ENCODE measurements at regions not wholly inside any gene's neighbourhood (a gene's known extent, or its start where the extent isn't known, plus 50 kb on each side); places are given as distances from the start of the nearest gene placed in this dataset.
A peak's percentile ranks its signal among the peaks of the same experiment; 100 is the strongest.

- H2AFZ ChIP-seq (ENCODE audit: low read length): no peak overlapping the region
- H3K27ac ChIP-seq (ENCODE audit: low read length): no peak overlapping the region
- H3K4me1 ChIP-seq (ENCODE audit: low read length): no peaks in the 10 kb centered on the region
- H3K36me3 ChIP-seq (ENCODE audit: insufficient read depth, low read length): no peaks in the 10 kb centered on the region
- no peak overlapping the region for H3K9ac ChIP-seq (ENCODE audit: low read length)
- no peaks in the 10 kb centered on the region for H4K20me1 ChIP-seq (ENCODE audit: insufficient read depth, low read depth, low read length)
- no peak overlapping the region for H3K4me2 ChIP-seq (ENCODE audit: low read depth, low read length, poor library complexity, severe bottlenecking)
- no peak for DNase-seq
- H3K9me3 ChIP-seq (ENCODE audit: low read length): no peaks in the 10 kb centered on the region
- H3K4me3 ChIP-seq (ENCODE audit: low read length): no peak overlapping the region
- 0 out of 2 replicates have a peak, but pooled peaks cover 3% of the 10 kb centered on the region for H3K9me2 ChIP-seq (replicated peaks; ENCODE audit: insufficient read depth, low read length)
- H3K27me3 ChIP-seq (ENCODE audit: low read length): no peaks in the 10 kb centered on the region
- no peaks in the 10 kb centered on the region for H3K79me2 ChIP-seq (ENCODE audit: low read length)
These were observed 275.0 kb upstream of the MIR17HG start for GRCh38 chr13:91072486-91072885.

GRCh38 chr13:91074091-91074490 is 273.4 kb upstream of the MIR17HG start:
- no peak overlapping the region for H3K4me2 ChIP-seq (ENCODE audit: low read depth, low read length, poor library complexity, severe bottlenecking)
- no peaks in the 10 kb centered on the region for H3K4me1 ChIP-seq (ENCODE audit: low read length)
- no peak overlapping the region for H2AFZ ChIP-seq (ENCODE audit: low read length)
- H3K79me2 ChIP-seq (ENCODE audit: low read length): no peaks in the 10 kb centered on the region
- no peak overlapping the region for H3K9ac ChIP-seq (ENCODE audit: low read length)
- no peaks in the 10 kb centered on the region for H3K9me3 ChIP-seq (ENCODE audit: low read length)
- H3K27me3 ChIP-seq (ENCODE audit: low read length): no peaks in the 10 kb centered on the region
- no peaks in the 10 kb centered on the region for H3K36me3 ChIP-seq (ENCODE audit: insufficient read depth, low read length)
- H4K20me1 ChIP-seq (ENCODE audit: insufficient read depth, low read depth, low read length): no peaks in the 10 kb centered on the region
- no peak overlapping the region for H3K27ac ChIP-seq (ENCODE audit: low read length)
- no peak overlapping the region for H3K4me3 ChIP-seq (ENCODE audit: low read length)
- H3K9me2 ChIP-seq (replicated peaks; ENCODE audit: insufficient read depth, low read length): no peaks in the 10 kb centered on the region
- DNase-seq: no peak

- no peaks in the 10 kb centered on the region for H3K36me3 ChIP-seq (ENCODE audit: insufficient read depth, low read length)
- no peaks in the 10 kb centered on the region for H3K79me2 ChIP-seq (ENCODE audit: low read length)
- DNase-seq: no peak
- H3K27me3 ChIP-seq (ENCODE audit: low read length): no peaks in the 10 kb centered on the region
- H4K20me1 ChIP-seq (ENCODE audit: insufficient read depth, low read depth, low read length): no peaks in the 10 kb centered on the region
- H3K4me1 ChIP-seq (ENCODE audit: low read length): no peaks in the 10 kb centered on the region
- no peaks in the 10 kb centered on the region for H3K9me2 ChIP-seq (replicated peaks; ENCODE audit: insufficient read depth, low read length)
- H3K9me3 ChIP-seq (ENCODE audit: low read length): no peaks in the 10 kb centered on the region
- H3K4me2 ChIP-seq (ENCODE audit: low read depth, low read length, poor library complexity, severe bottlenecking): no peak overlapping the region
- no peak overlapping the region for H3K27ac ChIP-seq (ENCODE audit: low read length)
- no peak overlapping the region for H2AFZ ChIP-seq (ENCODE audit: low read length)
- H3K9ac ChIP-seq (ENCODE audit: low read length): no peak overlapping the region
- no peak overlapping the region for H3K4me3 ChIP-seq (ENCODE audit: low read length)
These were observed 270.7 kb upstream of the MIR17HG start for GRCh38 chr13:91076830-91077229.

- H3K27me3 ChIP-seq (ENCODE audit: low read length): no peaks in the 10 kb centered on the region
- no peaks in the 10 kb centered on the region for H3K4me1 ChIP-seq (ENCODE audit: low read length)
- no peaks in the 10 kb centered on the region for H3K36me3 ChIP-seq (ENCODE audit: insufficient read depth, low read length)
- H3K9ac ChIP-seq (ENCODE audit: low read length): no peak overlapping the region
- H2AFZ ChIP-seq (ENCODE audit: low read length): no peak overlapping the region
- H3K27ac ChIP-seq (ENCODE audit: low read length): no peak overlapping the region
- no peaks in the 10 kb centered on the region for H4K20me1 ChIP-seq (ENCODE audit: insufficient read depth, low read depth, low read length)
- no peaks in the 10 kb centered on the region for H3K9me2 ChIP-seq (replicated peaks; ENCODE audit: insufficient read depth, low read length)
- DNase-seq: peak; percentile 59
- H3K79me2 ChIP-seq (ENCODE audit: low read length): no peaks in the 10 kb centered on the region
- no peak overlapping the region for H3K4me3 ChIP-seq (ENCODE audit: low read length)
- H3K4me2 ChIP-seq (ENCODE audit: low read depth, low read length, poor library complexity, severe bottlenecking): no peak overlapping the region
- no peaks in the 10 kb centered on the region for H3K9me3 ChIP-seq (ENCODE audit: low read length)
These were observed 269.3 kb upstream of the MIR17HG start for GRCh38 chr13:91078093-91078679.

GRCh38 chr13:91079176-91079575 is 268.3 kb upstream of the MIR17HG start:
- no peak overlapping the region for H3K9ac ChIP-seq (ENCODE audit: low read length)
- H3K4me1 ChIP-seq (ENCODE audit: low read length): no peaks in the 10 kb centered on the region
- no peak overlapping the region for H2AFZ ChIP-seq (ENCODE audit: low read length)
- no peak overlapping the region for H3K4me2 ChIP-seq (ENCODE audit: low read depth, low read length, poor library complexity, severe bottlenecking)
- no peak overlapping the region for H3K27ac ChIP-seq (ENCODE audit: low read length)
- H3K9me2 ChIP-seq (replicated peaks; ENCODE audit: insufficient read depth, low read length): no peaks in the 10 kb centered on the region
- H3K9me3 ChIP-seq (ENCODE audit: low read length): no peaks in the 10 kb centered on the region
- no peak for DNase-seq
- H4K20me1 ChIP-seq (ENCODE audit: insufficient read depth, low read depth, low read length): no peaks in the 10 kb centered on the region
- no peaks in the 10 kb centered on the region for H3K27me3 ChIP-seq (ENCODE audit: low read length)
- H3K79me2 ChIP-seq (ENCODE audit: low read length): no peaks in the 10 kb centered on the region
- no peaks in the 10 kb centered on the region for H3K36me3 ChIP-seq (ENCODE audit: insufficient read depth, low read length)
- no peak overlapping the region for H3K4me3 ChIP-seq (ENCODE audit: low read length)

GRCh38 chr13:91085127-91085526 is 262.4 kb upstream of the MIR17HG start:
- Histone ChIP-seq H4K20me1 (ENCODE audit: insufficient read depth, low read depth, low read length) (no peaks in the 10 kb centered on the region), H3K9me2 (replicated peaks; ENCODE audit: insufficient read depth, low read length) (no peaks in the 10 kb centered on the region), H3K9ac (ENCODE audit: low read length) (no peak overlapping the region), H3K9me3 (ENCODE audit: low read length) (no peaks in the 10 kb centered on the region), H3K27ac (ENCODE audit: low read length) (no peak overlapping the region), H3K4me2 (ENCODE audit: low read depth, low read length, poor library complexity, severe bottlenecking) (no peak overlapping the region), H2AFZ (ENCODE audit: low read length) (no peak overlapping the region), H3K36me3 (ENCODE audit: insufficient read depth, low read length) (no peaks in the 10 kb centered on the region), H3K4me3 (ENCODE audit: low read length) (no peak overlapping the region), H3K79me2 (ENCODE audit: low read length) (no peaks in the 10 kb centered on the region), H3K27me3 (ENCODE audit: low read length) (no peaks in the 10 kb centered on the region), H3K4me1 (ENCODE audit: low read length) (no peaks in the 10 kb centered on the region)
- no peak for DNase-seq

GRCh38 chr13:91086936-91087716 is 260.4 kb upstream of the MIR17HG start:
- Histone ChIP-seq H3K9ac (ENCODE audit: low read length) (no peak overlapping the region), H3K4me3 (ENCODE audit: low read length) (no peak overlapping the region), H4K20me1 (ENCODE audit: insufficient read depth, low read depth, low read length) (no peaks in the 10 kb centered on the region), H3K36me3 (ENCODE audit: insufficient read depth, low read length) (no peaks in the 10 kb centered on the region), H3K4me2 (ENCODE audit: low read depth, low read length, poor library complexity, severe bottlenecking) (no peak overlapping the region), H2AFZ (ENCODE audit: low read length) (no peak overlapping the region), H3K4me1 (ENCODE audit: low read length) (peaks cover 1% of the 10 kb centered on the region; the same call in 1 of the 2 replicates), H3K27ac (ENCODE audit: low read length) (no peak overlapping the region), H3K79me2 (ENCODE audit: low read length) (no peaks in the 10 kb centered on the region), H3K27me3 (ENCODE audit: low read length) (no peaks in the 10 kb centered on the region), H3K9me2 (replicated peaks; ENCODE audit: insufficient read depth, low read length) (no peaks in the 10 kb centered on the region), H3K9me3 (ENCODE audit: low read length) (no peaks in the 10 kb centered on the region)
- no peak for DNase-seq

- no peak overlapping the region for H3K9ac ChIP-seq (ENCODE audit: low read length)
- H3K4me2 ChIP-seq (ENCODE audit: low read depth, low read length, poor library complexity, severe bottlenecking): no peak overlapping the region
- H3K27me3 ChIP-seq (ENCODE audit: low read length): no peaks in the 10 kb centered on the region
- no peaks in the 10 kb centered on the region for H3K36me3 ChIP-seq (ENCODE audit: insufficient read depth, low read length)
- peaks cover 2% of the 10 kb centered on the region; the same call in 1 of the 2 replicates for H3K4me1 ChIP-seq (ENCODE audit: low read length)
- H3K79me2 ChIP-seq (ENCODE audit: low read length): no peaks in the 10 kb centered on the region
- no peaks in the 10 kb centered on the region for H4K20me1 ChIP-seq (ENCODE audit: insufficient read depth, low read depth, low read length)
- no peaks in the 10 kb centered on the region for H3K9me2 ChIP-seq (replicated peaks; ENCODE audit: insufficient read depth, low read length)
- H3K9me3 ChIP-seq (ENCODE audit: low read length): no peaks in the 10 kb centered on the region
- H2AFZ ChIP-seq (ENCODE audit: low read length): no peak overlapping the region
- no peak overlapping the region for H3K27ac ChIP-seq (ENCODE audit: low read length)
- DNase-seq: no peak
- no peak overlapping the region for H3K4me3 ChIP-seq (ENCODE audit: low read length)
These were observed 250.2 kb upstream of the MIR17HG start for GRCh38 chr13:91097269-91097668.
